NCI-H2081 (cell line): ENCODE measurements at regions not wholly inside any gene's neighbourhood (a gene's known extent, or its start where the extent isn't known, plus 50 kb on each side); places are given as distances from the start of the nearest gene placed in this dataset.
"Not testable (repeated sequence)": the region's sequence is repeated elsewhere in the genome, so short reads cannot be mapped to it uniquely, and the experiment has no call there.

ENCODE experiments used
- DNase-seq, 2 experiments: peaks; one replicate each; lab custom pipeline; 2025; lab: John Stamatoyannopoulos, UW

DNA sequence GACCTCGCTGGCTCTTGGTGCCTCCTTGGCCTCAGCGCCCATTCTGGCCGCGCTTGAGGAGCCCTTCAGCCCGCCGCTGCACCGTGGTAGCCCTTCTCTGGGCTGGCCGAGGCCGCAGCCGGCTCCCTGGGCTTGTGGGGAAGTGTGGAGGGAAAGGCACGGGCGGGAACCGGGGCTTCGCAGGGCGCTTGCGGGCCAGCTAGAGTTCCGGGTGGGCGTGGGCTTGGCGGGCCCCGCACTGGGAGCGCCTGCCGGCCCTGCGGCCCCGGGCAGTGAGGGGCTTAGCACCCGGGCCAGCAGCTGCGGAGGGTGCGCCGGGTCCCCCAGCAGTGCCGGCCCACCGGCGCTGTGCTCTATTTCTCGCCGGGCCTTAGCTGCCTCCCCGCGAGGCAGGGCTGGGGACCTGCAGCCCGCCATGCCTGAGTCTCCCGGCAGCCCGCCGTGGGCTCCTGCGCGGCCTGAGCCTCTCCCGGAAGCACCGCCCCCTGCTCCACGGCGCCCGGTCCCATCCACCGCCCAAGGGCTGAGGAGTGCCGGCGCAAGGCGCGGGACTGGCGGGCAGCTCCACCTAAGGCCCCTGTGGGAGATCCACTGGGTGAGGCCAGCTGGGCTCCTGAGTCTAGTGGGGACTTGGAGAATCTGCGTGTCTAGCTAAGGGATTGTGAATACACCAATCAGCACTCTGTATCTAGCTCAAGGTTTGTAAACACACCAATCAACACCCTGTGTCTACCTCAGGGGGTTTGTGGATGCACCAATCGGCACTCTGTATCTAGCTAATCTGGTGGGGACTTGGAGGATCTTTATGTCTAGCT lies 141.1 kb downstream of the SLCO4C1 start:
- not testable (repeated sequence) for DNase-seq

DNA sequence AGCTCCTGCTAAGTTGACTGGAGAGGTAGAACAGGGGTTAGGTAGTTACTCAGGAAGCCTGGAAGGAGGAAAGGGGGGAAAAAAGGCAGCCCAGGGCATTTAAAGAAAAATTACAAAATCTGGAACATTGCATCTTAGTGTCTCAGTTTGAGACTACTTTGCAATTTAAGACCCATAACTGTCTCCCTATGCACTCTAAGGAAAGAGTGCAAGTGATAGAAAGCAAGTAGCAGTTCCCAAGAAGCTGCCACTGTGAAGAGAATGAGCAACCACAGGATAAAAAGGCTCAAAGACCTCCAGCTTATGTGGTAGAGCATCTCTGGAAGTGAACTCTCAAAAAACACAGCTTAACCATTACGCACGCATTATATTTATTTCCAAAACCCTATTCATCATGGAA lies 141.8 kb downstream of the SLCO4C1 start:
- DNase-seq = no peak

DNA sequence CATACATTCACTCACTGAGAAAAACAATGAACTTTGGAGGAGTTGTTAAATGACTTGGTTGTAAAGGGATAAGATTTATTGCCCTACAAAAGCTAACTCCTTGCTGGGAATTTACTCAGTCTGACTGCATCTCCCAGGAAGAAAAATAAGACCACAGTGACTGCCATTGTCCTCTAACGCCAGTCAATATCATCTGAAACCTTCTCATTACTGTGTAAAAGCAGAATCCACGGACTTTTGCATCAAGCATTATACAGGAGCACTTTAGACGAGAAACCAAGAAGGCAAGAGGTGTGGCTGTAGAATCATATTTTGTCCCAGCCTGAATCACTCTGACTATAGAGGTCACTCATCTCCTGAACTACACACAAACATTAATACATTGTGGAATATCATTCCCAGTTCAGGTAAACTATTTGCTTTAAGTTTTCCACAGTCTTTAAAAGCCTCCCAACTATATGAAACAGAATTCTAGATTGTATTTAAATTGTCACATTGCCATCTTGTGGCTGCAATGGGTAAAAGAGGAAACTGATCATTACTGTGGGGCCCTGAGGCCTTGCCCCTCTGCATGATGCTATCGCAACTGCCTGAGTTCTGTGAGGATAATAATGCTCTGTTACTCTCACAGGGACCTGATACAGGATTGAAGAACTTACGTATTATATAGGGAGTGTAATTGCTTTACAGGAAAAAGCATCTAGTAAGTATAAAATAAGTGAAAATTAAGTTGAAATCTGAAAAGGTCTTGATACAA lies 142.9 kb downstream of the SLCO4C1 start:
- peak; percentile 12 to 32 for DNase-seq

DNA sequence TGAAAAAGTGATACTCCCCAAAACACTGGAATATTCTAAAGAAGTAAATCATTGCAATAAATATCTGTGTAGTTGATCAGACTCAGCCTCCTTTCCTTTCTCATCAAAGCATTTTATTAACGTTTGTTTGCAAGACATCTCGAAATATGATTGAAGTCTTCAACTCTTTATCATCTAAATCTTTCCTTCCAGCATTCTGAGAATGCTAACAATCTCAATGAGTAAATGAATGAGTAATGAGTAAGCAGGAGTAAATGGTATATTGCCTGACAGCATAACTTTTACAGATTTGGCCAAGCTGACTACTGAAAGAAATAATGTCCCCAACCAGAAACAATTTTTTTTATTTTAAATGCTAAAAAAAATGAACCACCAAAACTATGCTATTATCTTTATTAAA lies 157.1 kb downstream of the SLCO4C1 start:
- no peak for DNase-seq

DNA sequence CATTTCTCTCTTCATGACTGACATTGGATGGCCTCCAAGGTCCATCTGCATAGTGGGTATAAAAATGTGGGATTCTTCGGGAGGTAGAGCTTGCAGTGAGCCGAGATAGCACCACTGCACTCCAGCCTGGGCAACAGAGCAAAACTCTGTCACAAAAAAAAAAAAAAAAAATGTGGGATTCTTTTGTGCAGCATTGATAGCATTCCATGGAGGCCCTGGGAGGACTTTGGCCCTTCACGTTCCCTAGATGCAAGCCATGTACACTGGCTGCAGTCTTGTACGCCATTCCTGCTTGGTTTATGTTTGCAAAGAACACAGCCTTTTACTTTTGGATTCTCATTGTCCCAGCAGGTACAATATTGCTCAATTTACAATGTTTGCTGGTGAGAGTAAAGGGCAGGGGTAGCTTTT lies 157.8 kb downstream of the SLCO4C1 start:
- no peak for DNase-seq

DNA sequence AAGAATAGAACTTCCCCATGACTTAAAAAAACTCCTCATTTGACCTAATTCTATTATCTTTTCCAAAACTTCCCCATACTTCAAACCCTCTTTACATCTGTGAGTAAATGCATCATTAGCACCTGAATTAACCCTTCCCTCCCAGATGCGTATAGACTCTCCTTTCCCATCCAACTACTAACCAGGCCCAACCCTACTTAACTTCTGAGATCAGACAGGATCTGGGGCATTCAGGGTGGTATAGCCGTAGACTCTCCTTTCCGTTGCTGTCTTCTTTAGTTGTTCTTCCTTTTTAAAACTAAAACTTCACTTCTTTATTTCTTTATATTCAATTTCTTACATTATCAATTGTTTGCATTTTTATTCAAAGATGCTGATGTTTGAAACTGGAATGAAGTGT lies 165.2 kb downstream of the SLCO4C1 start:
- DNase-seq = no peak

DNA sequence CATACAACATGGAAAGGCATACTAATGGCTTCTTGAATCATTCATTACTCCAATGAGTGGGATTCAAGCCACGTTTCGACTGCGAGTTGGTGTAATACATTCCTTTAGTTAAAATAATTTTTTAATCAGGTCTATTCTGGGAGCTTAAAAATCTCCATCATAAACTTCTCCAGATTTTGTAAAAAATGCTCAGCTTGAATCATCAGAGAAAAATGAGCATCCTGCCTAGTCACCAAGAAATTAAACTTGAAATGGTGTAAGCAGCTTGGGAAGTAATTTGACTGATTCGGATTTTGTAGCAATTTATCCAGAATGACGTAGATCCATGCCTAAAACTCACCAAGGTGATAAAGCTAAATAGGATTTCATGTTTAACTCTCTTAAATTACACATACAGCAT lies 165.7 kb downstream of the SLCO4C1 start:
- no peak for DNase-seq

DNA sequence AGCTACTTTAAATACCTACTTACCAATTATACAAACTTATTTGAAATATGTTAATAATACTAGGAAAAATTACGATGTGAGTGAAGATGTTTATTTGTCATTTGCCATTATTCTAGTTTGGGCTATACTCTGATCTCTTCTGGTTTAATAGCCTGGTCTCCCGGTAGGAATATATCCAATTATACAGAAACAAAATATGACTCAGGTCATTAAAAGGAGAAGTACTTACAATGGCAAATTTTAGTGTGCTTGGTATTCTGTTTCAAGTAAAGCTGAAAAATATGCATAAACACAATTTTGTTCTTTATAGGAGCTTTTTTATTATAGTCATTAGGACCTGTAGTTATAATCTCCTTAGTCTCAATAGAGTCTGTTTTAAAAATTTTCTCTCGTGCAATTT lies 176.8 kb downstream of the SLCO4C1 start:
- no peak for DNase-seq

DNA sequence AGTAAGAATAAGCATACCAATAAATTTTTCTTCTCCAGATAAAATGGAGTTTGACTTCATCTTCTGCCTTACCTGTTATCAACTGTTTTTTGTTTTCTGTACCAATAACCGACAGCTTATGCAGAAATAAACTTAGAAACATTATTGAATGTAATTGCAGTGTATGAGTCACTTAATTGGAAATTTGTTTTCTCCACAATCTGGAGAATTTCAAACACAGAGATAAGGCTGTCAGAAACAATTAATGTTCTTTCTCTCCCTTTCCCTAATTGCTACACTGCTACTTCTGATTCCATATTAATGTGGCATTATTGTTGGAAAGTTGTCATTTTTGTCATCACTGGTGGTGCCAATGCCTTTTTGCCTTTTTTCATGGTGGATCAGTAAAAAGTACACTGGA lies 180.3 kb downstream of the SLCO4C1 start:
- no peak for DNase-seq

DNA sequence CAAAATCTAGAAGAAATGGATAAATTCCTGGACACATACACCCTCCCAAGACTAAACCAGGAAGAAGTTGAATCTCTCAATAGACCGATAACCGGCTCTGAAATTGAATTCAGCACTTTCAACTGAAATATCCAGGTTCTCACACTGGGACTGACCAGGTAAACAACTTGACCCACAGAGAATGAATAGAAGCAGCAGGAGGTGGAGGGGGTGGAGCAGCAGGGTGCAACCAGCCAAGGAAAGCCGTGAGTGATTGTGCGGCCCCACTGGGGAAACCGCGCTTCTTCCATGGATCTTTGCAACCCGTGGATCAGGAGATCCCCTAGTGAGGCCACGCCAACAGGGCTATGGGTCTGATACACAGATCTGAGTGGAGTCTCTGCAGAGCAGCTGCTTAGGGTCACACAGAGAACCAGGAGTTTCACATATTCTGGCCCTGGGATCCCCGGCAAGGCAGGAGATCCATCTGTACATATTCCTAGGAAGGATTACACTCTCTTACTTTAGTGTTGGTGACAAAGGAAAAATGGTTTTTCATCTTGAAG lies 181.5 kb downstream of the SLCO4C1 start:
- DNase-seq = no peak

DNA sequence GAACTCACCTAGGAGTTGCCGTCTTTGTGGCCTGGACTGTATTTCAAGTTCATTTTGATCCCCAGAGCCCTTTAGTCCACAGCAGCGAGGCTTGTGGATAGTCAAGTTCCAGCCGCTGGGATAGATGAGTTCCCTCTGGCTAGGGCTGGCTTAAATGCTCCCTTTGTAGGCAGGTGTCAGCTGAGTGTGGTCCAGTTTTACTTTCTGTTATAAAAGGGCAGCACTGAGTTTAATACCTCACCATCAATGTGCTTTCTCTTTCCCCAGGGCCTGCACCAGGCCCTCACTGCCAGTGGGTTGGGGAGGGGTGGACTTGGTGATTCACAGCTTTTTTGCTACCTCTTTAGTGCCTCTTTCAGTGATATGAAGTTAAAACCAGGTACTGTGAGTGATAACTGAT lies 188.2 kb downstream of the SLCO4C1 start:
- no peak for DNase-seq

DNA sequence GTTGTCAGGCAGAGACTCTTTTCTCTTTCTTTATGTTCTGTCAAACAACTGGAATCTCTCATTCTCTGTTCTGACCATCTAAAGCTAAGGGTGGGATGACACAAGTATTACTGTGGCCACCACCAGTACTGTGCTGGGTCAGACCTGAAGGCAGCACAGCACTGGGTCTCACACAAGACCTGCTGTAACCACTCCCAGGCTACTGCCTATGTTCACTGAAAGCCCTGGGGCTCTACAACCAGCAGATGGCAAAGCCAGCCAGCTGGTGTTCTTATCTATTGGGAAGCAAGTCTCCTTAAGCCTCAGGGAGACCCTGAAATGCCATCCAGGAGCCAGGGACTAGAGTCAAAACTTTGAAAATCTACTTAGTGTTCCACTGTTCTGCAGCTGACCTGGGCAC lies 189.5 kb downstream of the SLCO4C1 start:
- no peak for DNase-seq

DNA sequence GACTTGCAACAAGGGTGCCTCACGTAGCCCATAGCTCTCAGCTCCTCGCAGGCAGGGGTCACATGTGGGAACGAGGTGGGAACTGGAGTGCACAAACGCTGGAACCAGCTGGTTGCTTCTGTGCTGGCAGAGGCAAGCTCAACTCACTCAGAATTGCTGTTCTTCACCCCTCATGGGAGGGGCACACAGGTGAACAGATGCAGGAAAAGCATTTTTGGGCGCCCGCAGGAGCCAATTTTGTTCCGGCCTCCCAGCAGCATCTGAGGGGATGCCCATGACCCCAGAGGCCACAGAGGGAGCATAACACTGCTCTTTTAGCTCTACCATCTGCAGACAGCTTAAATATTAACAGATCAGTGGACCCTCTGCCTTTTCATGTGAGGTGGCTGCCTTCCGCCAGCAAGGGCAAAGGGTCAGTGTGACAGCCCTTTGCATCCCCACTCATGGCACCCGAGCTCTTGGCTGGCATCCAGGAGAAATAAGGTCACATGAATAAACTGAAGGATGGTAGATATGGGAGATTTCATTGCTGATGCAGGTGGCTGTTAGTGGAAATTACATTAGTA lies 196.2 kb downstream of the SLCO4C1 start:
- no peak for DNase-seq

DNA sequence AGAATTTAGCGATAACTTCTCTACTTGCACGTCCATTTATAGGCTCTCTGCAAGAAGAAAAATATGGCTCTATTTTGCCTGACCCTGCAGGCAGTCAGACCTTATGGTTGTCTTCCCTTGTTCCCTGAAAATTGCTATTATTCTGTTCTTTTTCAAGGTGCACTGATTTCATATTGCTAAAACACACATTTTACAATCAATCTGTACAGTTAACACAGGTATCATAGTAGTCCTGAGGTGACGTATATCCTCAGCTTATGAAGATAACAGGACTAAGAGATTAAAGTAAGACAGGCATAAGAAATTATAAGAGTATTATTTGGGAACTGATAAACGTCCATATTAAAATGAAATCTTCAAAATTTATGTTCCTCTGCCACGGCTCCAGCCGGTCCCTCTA lies 197.0 kb downstream of the SLCO4C1 start:
- not testable (repeated sequence) for DNase-seq

DNA sequence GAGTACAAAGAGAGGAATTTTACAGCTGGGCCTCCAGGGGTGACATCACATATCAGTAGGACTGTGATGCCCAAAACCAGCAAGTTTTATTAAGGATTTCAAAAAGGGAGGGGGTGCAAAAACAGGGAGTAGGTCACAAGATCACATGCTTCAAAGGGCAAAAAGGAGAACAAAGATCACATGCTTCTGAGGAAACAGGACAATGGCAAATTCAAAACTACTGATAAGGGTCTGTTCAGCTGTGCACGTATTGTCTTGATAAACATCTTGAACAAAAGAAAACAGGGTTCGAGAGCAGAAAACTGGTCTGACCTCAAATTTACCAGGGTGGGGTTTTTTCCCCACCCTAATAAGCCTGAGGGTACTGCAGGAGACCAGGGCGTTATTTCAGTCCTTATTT lies 197.5 kb downstream of the SLCO4C1 start:
- not testable (repeated sequence) for DNase-seq

DNA sequence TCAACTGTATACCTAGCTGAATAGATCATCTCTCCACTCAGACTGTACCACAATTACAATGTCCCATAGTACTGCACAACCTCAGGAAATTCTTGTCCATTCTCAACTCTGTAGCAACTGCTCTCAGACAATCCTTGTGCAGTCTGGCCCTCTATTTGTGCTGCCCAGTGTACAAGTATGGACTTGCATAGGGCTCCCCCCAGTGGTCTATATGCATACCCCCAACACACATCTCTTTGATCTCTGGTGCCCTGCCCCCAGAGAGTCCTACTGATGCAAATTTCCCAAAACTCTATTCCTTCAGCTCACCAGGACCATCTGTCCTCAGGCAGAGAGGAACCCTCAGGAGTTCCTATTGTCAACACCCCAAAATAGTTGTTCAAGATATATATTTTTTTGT lies 205.3 kb downstream of the SLCO4C1 start:
- peak; percentile 56 to 73 for DNase-seq

DNA sequence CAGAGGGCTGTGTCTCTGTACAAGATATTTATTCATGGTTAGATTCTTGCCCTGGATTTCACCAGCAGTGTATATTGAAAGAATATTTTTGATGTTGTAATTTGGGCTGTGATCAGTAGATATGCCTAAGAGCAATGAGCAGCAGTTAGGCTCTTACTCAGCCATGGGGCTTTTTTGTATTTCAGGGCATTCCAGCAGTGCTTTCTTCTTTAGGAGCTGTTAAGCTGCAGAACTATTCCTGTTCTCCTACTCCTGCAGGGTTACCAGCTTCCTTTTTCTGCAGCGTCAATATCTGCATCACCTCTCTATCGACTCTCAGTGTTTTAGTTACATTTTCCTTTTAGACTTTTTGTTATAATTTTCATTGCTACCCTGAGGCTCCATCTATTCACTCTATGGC lies 206.2 kb downstream of the SLCO4C1 start:
- no peak for DNase-seq

DNA sequence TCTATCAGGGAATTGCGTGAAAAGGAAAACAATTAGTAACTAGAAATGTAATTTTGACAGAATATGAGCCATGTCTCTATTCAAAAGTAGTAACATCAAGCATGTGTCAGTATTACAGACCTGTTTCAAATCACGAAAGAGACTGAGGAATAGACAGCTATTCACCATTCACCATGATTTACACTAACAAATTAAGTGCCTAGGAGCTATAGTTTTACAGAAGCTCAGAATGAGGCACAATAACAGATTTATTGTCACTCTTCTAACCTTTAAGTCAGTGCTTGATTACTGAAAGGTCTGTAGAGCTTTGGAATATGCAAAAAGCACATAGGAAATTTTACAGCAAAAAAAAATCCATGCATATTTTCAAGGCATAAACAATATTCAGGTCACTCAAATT lies 208.2 kb downstream of the SLCO4C1 start:
- no peak for DNase-seq

DNA sequence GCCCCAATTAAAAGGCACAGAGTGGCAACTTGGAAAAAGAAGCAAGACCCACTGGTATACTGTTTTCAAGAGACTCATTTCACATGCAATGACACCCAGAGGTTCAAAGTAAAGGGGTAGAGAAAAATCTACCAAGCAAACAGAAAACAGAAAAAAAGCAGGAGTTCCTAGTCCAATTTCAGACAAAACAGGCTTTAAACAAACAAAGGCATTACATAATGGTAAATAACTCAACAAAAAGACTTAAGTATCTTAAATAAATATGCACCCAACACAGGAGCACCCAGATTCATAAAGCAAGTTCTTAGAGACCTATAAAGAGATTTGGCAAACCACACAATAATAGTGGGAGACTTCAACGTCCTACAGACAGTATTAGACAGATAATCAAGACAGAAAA lies 215.8 kb downstream of the SLCO4C1 start:
- no peak for DNase-seq

DNA sequence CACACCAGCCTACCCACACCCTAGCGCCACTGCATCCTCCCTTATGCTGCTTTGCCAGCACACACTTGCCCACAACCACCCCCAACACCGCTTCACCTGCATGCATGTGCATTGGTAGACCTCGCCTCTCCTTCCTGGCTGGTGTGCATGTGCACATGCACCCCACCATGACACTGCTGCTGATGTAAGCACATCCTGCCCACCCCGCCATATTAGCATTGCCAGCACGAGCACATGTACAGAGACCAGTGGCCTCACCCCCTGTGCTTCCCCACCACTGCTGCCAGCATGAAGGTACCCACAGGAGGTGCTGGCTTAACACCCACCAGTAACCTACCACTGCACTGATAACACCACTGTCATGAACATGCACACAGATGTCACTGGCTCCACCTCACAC lies 218.2 kb downstream of the SLCO4C1 start:
- DNase-seq = no peak

DNA sequence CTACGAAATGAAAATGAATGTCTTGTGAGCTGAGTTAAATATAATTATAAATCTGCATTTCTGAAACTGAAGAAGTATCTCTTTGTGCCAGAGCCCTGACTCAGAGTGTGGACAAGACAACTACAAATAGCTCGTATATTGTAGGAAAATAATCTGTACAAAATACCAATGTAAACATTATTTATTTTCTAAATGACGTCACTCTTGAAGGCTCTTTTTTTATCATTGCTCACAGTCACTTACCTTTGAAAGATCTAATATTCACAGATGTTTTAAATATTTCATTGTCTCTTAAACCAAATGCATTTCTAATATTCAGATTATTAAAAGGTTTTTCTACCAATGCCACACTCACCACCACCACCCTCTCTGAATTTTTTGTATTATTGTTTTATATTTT lies 226.1 kb downstream of the SLCO4C1 start:
- no peak for DNase-seq

DNA sequence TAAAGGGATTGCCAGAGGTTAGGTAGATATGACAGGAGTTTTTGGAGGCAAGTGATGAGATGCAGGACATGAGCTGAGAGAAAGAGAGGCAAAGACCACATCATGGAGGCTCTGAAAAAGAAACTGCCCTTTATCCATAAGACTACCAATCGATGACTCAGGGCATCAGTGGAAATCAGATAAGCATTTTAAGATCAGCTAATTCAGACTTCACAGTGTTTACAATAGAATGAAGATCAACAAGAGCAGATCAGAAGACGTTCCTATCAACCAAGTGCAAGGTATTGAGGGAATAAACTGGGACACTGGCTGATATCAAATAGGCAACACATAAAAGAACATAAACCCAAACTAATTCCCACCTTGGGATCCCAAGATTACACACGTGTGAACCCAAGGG lies 227.2 kb downstream of the SLCO4C1 start:
- DNase-seq = no peak

DNA sequence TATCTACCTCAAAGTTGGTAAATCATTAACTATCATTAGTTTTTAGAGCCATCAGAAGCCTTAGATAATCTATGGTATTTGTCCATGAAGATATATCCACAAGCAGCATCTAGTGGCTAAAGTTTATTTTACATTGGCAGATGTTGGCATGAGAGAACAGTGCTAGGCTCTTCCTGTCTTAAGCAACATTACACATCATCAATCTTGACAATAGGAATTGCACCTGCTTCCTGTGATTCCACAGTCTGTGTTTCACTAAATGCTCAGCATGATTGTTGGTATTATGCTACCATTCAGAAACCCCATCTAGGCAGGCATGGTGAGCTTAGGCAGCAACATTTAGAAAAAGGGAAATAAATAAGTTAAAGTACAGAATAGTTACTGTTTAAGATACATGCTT lies 246.6 kb downstream of the SLCO4C1 start:
- peak; percentile 55 to 93 for DNase-seq
